Transverse colon (tissue), 4 donors: ENCODE measurements at regions not wholly inside any gene's neighbourhood (a gene's known extent, or its start where the extent isn't known, plus 50 kb on each side); places are given as distances from the start of the nearest gene placed in this dataset.

ENCODE experiments used
- DNase-seq: peaks from one replicate; pipeline ENCODE4 v3.0.0-alpha.2; 2019
- H3K27ac ChIP-seq, 4 donors: fragments of 200-600 bp; sonication (generic); 2 replicates each; pipeline ENCODE4 v1.5.1; 2016 to 2018; ENCODE audit warnings: inconsistent platforms in 4 of 4
- H3K27me3 ChIP-seq: fragments of 200-600 bp; sonication (generic); 2 replicates; pipeline ENCODE4 v1.5.1; 2017; ENCODE audit warnings: inconsistent platforms
- H3K36me3 ChIP-seq, 4 donors: fragments of 200-600 bp; sonication (generic); 2 replicates each; pipeline ENCODE4 v1.5.1; 2017 to 2019; ENCODE audit warnings: inconsistent platforms in 4 of 4
- H3K4me1 ChIP-seq, 4 donors: fragments of 200-600 bp; sonication (generic); 2 replicates each; pipeline ENCODE4 v1.5.1; 2017 to 2020; ENCODE audit warnings: inconsistent platforms in 4 of 4
- H3K4me3 ChIP-seq, 4 donors: fragments of 200-600 bp; sonication (generic); 1 replicate in 1 of 4; 2 replicates in 3 of 4; pipeline versions ENCODE4 v1.5.1 to v1.6.1; 2017 to 2019; ENCODE audit warnings: inconsistent platforms in 4 of 4
- H3K9me3 ChIP-seq, 2 donors: fragments of 200-600 bp; sonication (generic); 2 replicates each; pipeline ENCODE4 v1.5.1; 2017 to 2019; ENCODE audit warnings: inconsistent platforms in 2 of 2
- CTCF ChIP-seq, 5 experiments: fragments of 200-600 bp in 3 of 5; fragments of 450-650 bp in 2 of 5; sonication (generic) in 3 of 5; IDR thresholded peaks; 1 replicate in 2 of 5; 2 replicates in 3 of 5; pipeline ENCODE4 v1.5.1; 2016 to 2017; ENCODE audit warnings: antibody characterized with exemption in 5 of 5, inconsistent platforms in 3 of 5, mild to moderate bottlenecking in 2 of 5, moderate library complexity in 1 of 5
- EP300 ChIP-seq: sonication (generic); formaldehyde crosslinking; IDR thresholded peaks from one replicate; pipeline ENCODE4 v1.6.1; 2017; ENCODE audit warnings: antibody characterized with exemption, low read depth
- POLR2A ChIP-seq: fragments of 450-650 bp; IDR thresholded peaks from one replicate; pipeline ENCODE4 v1.6.1; 2016; ENCODE audit warnings: antibody characterized with exemption, mild to moderate bottlenecking, moderate library complexity
- POLR2AphosphoS5 ChIP-seq, 3 donors: sonication (generic); formaldehyde crosslinking; IDR thresholded peaks; one replicate each; pipeline ENCODE4 v1.6.1; 2016; ENCODE audit warnings: antibody characterized with exemption in 3 of 3
- WGBS, 2 donors: methylation state at CpG; one replicate each; pipeline ENCODE4 v1.1.5; 2018; ENCODE audit warnings: low coverage in 1 of 2; 5-methylcytosine and 5-hydroxymethylcytosine counted together
- in situ Hi-C, 4 donors: fragments of 200-750 bp; cut with MboI; loops; one replicate each; pipeline versions ENCODE4 v1.15.0 to v1.15.1; 2017; ENCODE audit warnings: low sequenced_read_pairs in 3 of 4, low pct_ligation_motif_present in 1 of 4, low pct_unique_long_range_greater_than_20kb in 1 of 4
- intact Hi-C: fragments of 100-400 bp; cut with DNase I; formaldehyde crosslinking; loops from one replicate; pipeline ENCODE4 v1.15.1; 2023; ENCODE audit warnings: low total_unique reads

- Histone ChIP-seq H3K4me3 (no peak overlapping the region), H3K27ac (no peak overlapping the region), H3K36me3 (no peaks in the 10 kb centered on the region), H3K27me3 (no peaks in the 10 kb centered on the region), H3K4me1 (no peaks in the 10 kb centered on the region), H3K9me3 (no peaks in the 10 kb centered on the region)
- intact Hi-C loops = no loop called here
- in situ Hi-C loops = no loop called here
- no peak for DNase-seq
- 64 to 82% methylated on average over 5 of the region's 5 CpGs for WGBS, 2 donors
- no peak for TF ChIP-seq POLR2A
- TF ChIP-seq POLR2AphosphoS5 (IDR thresholded peaks at IDR 0.05) = no peak
Observed at GRCh38 chr14:85798856-85799255, 268.9 kb downstream of the FLRT2 start.

- no peak for TF ChIP-seq EP300
- Histone ChIP-seq H3K27ac (no peak overlapping the region), H3K4me3 (no peak overlapping the region), H3K36me3 (no peaks in the 10 kb centered on the region), H3K4me1 (no peaks in the 10 kb centered on the region), H3K9me3 (no peaks in the 10 kb centered on the region), H3K27me3 (no peaks in the 10 kb centered on the region)
- intact Hi-C loops = no loop called here
- no peak for DNase-seq
- 84 to 88% methylated on average over 1 of the region's 1 CpG for WGBS, 2 donors
- in situ Hi-C loops = no loop called here
Observed at GRCh38 chr14:85793533-85793932, 263.6 kb downstream of the FLRT2 start.

GRCh38 chr14:85789506-85789905, 259.6 kb downstream of the FLRT2 start:
- H3K9me3 ChIP-seq = no peaks in the 10 kb centered on the region
- in situ Hi-C loops = no loop called here
- no peaks in the 10 kb centered on the region for H3K4me1 ChIP-seq
- H3K27ac ChIP-seq = no peak overlapping the region
- H3K36me3 ChIP-seq = no peaks in the 10 kb centered on the region
- TF ChIP-seq EP300 (no peak), POLR2A (no peak), CTCF (IDR thresholded peaks at IDR 0.05) (no peak), POLR2AphosphoS5 (IDR thresholded peaks at IDR 0.05) (no peak)
- H3K27me3 ChIP-seq = no peaks in the 10 kb centered on the region
- DNase-seq = no peak
- WGBS, 2 donors = 63 to 71% methylated on average over 2 of the region's 2 CpGs
- intact Hi-C loops = no loop called here
- H3K4me3 ChIP-seq = no peak overlapping the region

- Histone ChIP-seq H3K27ac (no peak overlapping the region), H3K27me3 (no peaks in the 10 kb centered on the region), H3K9me3 (no peaks in the 10 kb centered on the region), H3K4me1 (no peaks in the 10 kb centered on the region), H3K36me3 (no peaks in the 10 kb centered on the region), H3K4me3 (no peak overlapping the region)
- no peak for DNase-seq
- WGBS, 2 donors = 66 to 75% methylated on average over 2 of the region's 2 CpGs
- in situ Hi-C loops = no loop called here
- no peak for TF ChIP-seq POLR2A
- TF ChIP-seq EP300 = no peak
- TF ChIP-seq CTCF (IDR thresholded peaks at IDR 0.05) = no peak
- no peak for TF ChIP-seq POLR2AphosphoS5 (IDR thresholded peaks at IDR 0.05)
- intact Hi-C loops = no loop called here
Observed at GRCh38 chr14:85788470-85789233, 258.7 kb downstream of the FLRT2 start.

GRCh38 chr14:85766295-85766694, 236.4 kb downstream of the FLRT2 start:
- WGBS, 2 donors = 76 to 100% methylated on average over 3 of the region's 3 CpGs
- no peak for DNase-seq
- H3K36me3 ChIP-seq = no peaks in the 10 kb centered on the region
- H3K4me1 ChIP-seq = no peaks in the 10 kb centered on the region
- intact Hi-C loops = no loop called here
- H3K27me3 ChIP-seq = no peaks in the 10 kb centered on the region
- TF ChIP-seq CTCF (IDR thresholded peaks at IDR 0.05) (no peak), POLR2A (no peak), POLR2AphosphoS5 (IDR thresholded peaks at IDR 0.05) (no peak), EP300 (no peak)
- in situ Hi-C loops = no loop called here
- H3K9me3 ChIP-seq = no peaks in the 10 kb centered on the region
- no peak overlapping the region for H3K4me3 ChIP-seq
- H3K27ac ChIP-seq = no peak overlapping the region
